ENCODE measurements at regions not wholly inside any gene's neighbourhood (a gene's known extent, or its start where the extent isn't known, plus 50 kb on each side); places are given as distances from the start of the nearest gene placed in this dataset.

- TF ChIP-seq CTCF (optimal IDR thresholded peaks at IDR 0.05 in 1 of 3, IDR thresholded peaks at IDR 0.05 in 1 of 3, conservative IDR thresholded peaks at IDR 0.05 in 1 of 3; ENCODE audit: extremely low read depth in 1 of 3, insufficient read depth in 2 of 3, low read length in 3 of 3) (no peak), EZH2 (IDR thresholded peaks at IDR 0.05; ENCODE audit: low read length) (no peak)
Measured at GRCh38 chr5:164007064-164007463, 501.6 kb downstream of the MAT2B start.

Measured in keratinocyte (primary cell).